Neuronal stem cell (in vitro differentiated cells): ENCODE measurements at regions not wholly inside any gene's neighbourhood (a gene's known extent, or its start where the extent isn't known, plus 50 kb on each side); places are given as distances from the start of the nearest gene placed in this dataset.

Experiments used
- DNase-seq: peaks from one replicate; pipeline ENCODE4 v3.0.0-alpha.2; 2013; ENCODE audit warnings: low spot score
- H2AFZ ChIP-seq: one replicate; pipeline ENCODE4 v1.6.1; 2013; ENCODE audit warnings: mild to moderate bottlenecking, low read length, inconsistent platforms
- H2AK5ac ChIP-seq: 2 replicates; pipeline ENCODE4 v1.6.1; 2013; ENCODE audit warnings: low read depth, mild to moderate bottlenecking, inconsistent platforms, low read length, moderate library complexity, mixed read lengths
- H2BK120ac ChIP-seq: 2 replicates; pipeline ENCODE4 v1.6.1; 2013; ENCODE audit warnings: low read depth, mild to moderate bottlenecking, inconsistent platforms, low read length, moderate library complexity, mixed read lengths
- H2BK12ac ChIP-seq: one replicate; pipeline ENCODE4 v1.6.1; 2013; ENCODE audit warnings: low read length, inconsistent platforms
- H2BK15ac ChIP-seq: 2 replicates; pipeline ENCODE4 v1.6.1; 2013; ENCODE audit warnings: mild to moderate bottlenecking, low read length, inconsistent platforms, mixed read lengths
- H2BK5ac ChIP-seq: one replicate; pipeline ENCODE4 v1.6.1; 2013; ENCODE audit warnings: inconsistent platforms, mild to moderate bottlenecking, low read length, moderate library complexity
- H3K14ac ChIP-seq: one replicate; pipeline ENCODE4 v1.6.1; 2013; ENCODE audit warnings: low read length, inconsistent platforms
- H3K18ac ChIP-seq: 2 replicates; pipeline ENCODE4 v1.6.1; 2013; ENCODE audit warnings: low read length, inconsistent platforms
- H3K23ac ChIP-seq: 2 replicates; pipeline ENCODE4 v1.6.1; 2013; ENCODE audit warnings: low read depth, mild to moderate bottlenecking, mixed read lengths, low read length, inconsistent platforms; ENCODE audit not compliant: poor library complexity
- H3K27ac ChIP-seq: replicated peaks from 3 replicates; pipeline ENCODE4 v1.5.1; 2013; ENCODE audit warnings: low read length, inconsistent platforms
- H3K27me3 ChIP-seq, 3 experiments: 2 replicates each; pipeline ENCODE4 v1.6.1; 2013; ENCODE audit warnings: low read length in 3 of 3, mild to moderate bottlenecking in 2 of 3, inconsistent platforms in 1 of 3, low read depth in 1 of 3, mixed read lengths in 1 of 3, moderate library complexity in 1 of 3; ENCODE audit not compliant: control insufficient read depth in 3 of 3, insufficient read depth in 3 of 3
- H3K36me3 ChIP-seq, 2 donors: replicated peaks in 1 of 2; 2 replicates each; pipeline ENCODE4 v1.6.1; 2013; ENCODE audit warnings: low read length in 2 of 2; ENCODE audit not compliant: control insufficient read depth in 2 of 2, insufficient read depth in 2 of 2
- H3K4ac ChIP-seq: 2 replicates; pipeline ENCODE4 v1.6.1; 2013; ENCODE audit warnings: inconsistent platforms, mild to moderate bottlenecking, low read length, moderate library complexity
- H3K4me1 ChIP-seq, 2 donors: 1 replicate in 1 of 2; 2 replicates in 1 of 2; pipeline ENCODE4 v1.6.1; 2013; ENCODE audit warnings: low read length in 2 of 2, low read depth in 1 of 2; ENCODE audit not compliant: control insufficient read depth in 2 of 2, insufficient read depth in 1 of 2
- H3K4me2 ChIP-seq: one replicate; pipeline ENCODE4 v1.6.1; 2013; ENCODE audit warnings: mild to moderate bottlenecking, low read length, inconsistent platforms; ENCODE audit not compliant: insufficient read depth, poor library complexity, severe bottlenecking
- H3K4me3 ChIP-seq, 2 donors: 2 replicates each; pipeline ENCODE4 v1.5.1; 2013; ENCODE audit warnings: low read length in 2 of 2, mild to moderate bottlenecking in 2 of 2, inconsistent platforms in 1 of 2, moderate library complexity in 1 of 2
- H3K79me1 ChIP-seq: one replicate; pipeline ENCODE4 v1.6.1; 2013; ENCODE audit warnings: low read depth, mild to moderate bottlenecking, inconsistent platforms, low read length, moderate library complexity
- H3K9ac ChIP-seq: one replicate; pipeline ENCODE4 v1.6.1; 2013; ENCODE audit warnings: mild to moderate bottlenecking, low read depth, low read length, inconsistent platforms; ENCODE audit not compliant: poor library complexity
- H3K9me3 ChIP-seq, 2 donors: replicated peaks in 1 of 2; 2 replicates each; pipeline versions ENCODE3 to v1.6.1; 2013; ENCODE audit warnings: low read length in 2 of 2, mild to moderate bottlenecking in 2 of 2, inconsistent platforms in 1 of 2, low read depth in 1 of 2, mixed read lengths in 1 of 2, moderate library complexity in 1 of 2; ENCODE audit not compliant: control insufficient read depth in 2 of 2, insufficient read depth in 1 of 2
- H4K8ac ChIP-seq: one replicate; pipeline ENCODE4 v1.6.1; 2013; ENCODE audit warnings: low read depth, mild to moderate bottlenecking, inconsistent platforms, low read length, moderate library complexity
- H4K91ac ChIP-seq: one replicate; pipeline ENCODE4 v1.6.1; 2013; ENCODE audit warnings: low read length, low read depth, mild to moderate bottlenecking, inconsistent platforms; ENCODE audit not compliant: poor library complexity
- WGBS, 2 donors: extraction: QIAGEN DNeasy Blood & Tissue Kit; methylation state at CpG; one replicate each; pipeline ENCODE4 v1.1.7; 2013; ENCODE audit warnings: missing lambda C conversion rate in 2 of 2, mixed read lengths in 1 of 2; ENCODE audit not compliant: insufficient read length in 2 of 2, insufficient replicate concordance in 1 of 2; ENCODE audit errors: extremely low coverage in 2 of 2; 5-methylcytosine and 5-hydroxymethylcytosine counted together

DNA sequence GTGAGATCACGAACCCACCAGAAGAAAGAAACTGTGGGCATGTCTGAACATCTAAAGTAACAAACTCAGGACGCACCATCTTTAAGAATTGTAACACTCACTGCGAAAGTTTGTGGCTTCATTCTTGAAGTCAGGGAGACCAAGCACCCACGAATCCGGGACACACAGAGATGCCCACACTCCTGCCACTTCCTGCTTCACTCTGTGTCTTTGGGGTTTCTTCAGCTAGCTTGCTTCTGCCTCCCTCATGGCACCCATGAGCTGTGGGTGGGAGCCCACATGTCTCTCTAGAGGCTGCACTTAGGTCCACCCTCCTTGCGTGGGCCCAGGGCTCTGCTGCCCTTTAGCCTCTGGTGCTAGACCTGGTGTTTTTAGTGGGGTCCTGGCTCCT, 61.2 kb upstream of the CNOT6 start:
- WGBS, 2 donors, result no CpG with 5 or more reads among the region's 6 CpGs
- peaks cover 4 to 5% of the 10 kb centered on the region in 2 donors for H3K9me3 ChIP-seq

DNA sequence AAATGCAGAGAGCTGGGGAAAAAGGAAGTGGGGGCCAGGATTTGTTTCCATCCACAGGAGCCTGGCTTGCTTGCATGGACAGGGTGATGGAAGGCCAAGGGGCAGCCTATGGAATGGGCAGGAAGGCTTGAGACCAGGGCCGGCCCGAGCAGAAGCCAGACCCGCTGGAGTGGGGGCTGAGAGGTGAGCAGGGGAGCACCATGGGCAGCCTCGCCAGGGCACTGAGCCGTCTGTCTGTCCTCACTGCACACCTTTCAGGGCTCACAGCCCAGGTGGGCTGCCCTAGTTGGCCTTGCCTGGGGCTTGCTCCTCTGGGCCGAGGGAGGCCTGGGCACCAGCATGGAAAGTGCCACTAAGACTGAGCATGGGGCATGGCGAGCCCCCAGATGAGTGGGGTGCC, 58.6 kb upstream of the CNOT6 start:
- H3K27ac ChIP-seq, result no peak overlapping the region
- H3K4me2 ChIP-seq, result no peak overlapping the region
- no peak overlapping the region for H3K9ac ChIP-seq
- no peak for DNase-seq
- no peak overlapping the region for H2BK120ac ChIP-seq
- H3K23ac ChIP-seq, result no peak overlapping the region
- peak overlapping the region; percentile 60 for H3K14ac ChIP-seq
- peaks cover 4 to 5% of the 10 kb centered on the region in 2 donors for H3K9me3 ChIP-seq
- H3K79me1 ChIP-seq, result no peaks in the 10 kb centered on the region
- no CpG with 5 or more reads among the region's 7 CpGs for WGBS, 2 donors
- no peaks in the 10 kb centered on the region for H3K36me3 ChIP-seq
- no peak overlapping the region for H3K4me3 ChIP-seq
- H2AK5ac ChIP-seq, result no peak overlapping the region
- H4K8ac ChIP-seq, result no peak overlapping the region
- no peak overlapping the region for H2BK12ac ChIP-seq
- H4K91ac ChIP-seq, result no peak overlapping the region
- no peak overlapping the region for H3K4ac ChIP-seq
- H3K27me3 ChIP-seq, result peaks cover 0 to 6% (median 0%) of the 10 kb centered on the region in 3 experiments
- H3K18ac ChIP-seq, result peak overlapping the region; percentile 32
- H2AFZ ChIP-seq, result no peak overlapping the region
- H3K4me1 ChIP-seq, result peaks cover 0 to 3% of the 10 kb centered on the region in 2 donors
- H2BK5ac ChIP-seq, result no peak overlapping the region
- H2BK15ac ChIP-seq, result peak overlapping the region; percentile 12

More for the DNA sequence above, 61.2 kb upstream of the CNOT6 start:
- Histone ChIP-seq H3K18ac (peak overlapping the region; percentile 12), H2AFZ (no peak overlapping the region), H4K8ac (no peak overlapping the region), H3K4ac (no peak overlapping the region), H3K4me1 (no peaks in the 10 kb centered on the region), H3K9ac (no peak overlapping the region), H2BK120ac (no peak overlapping the region), H3K79me1 (no peaks in the 10 kb centered on the region), H2BK12ac (no peak overlapping the region), H3K4me3 (no peak overlapping the region), H4K91ac (no peak overlapping the region), H3K36me3 (no peaks in the 10 kb centered on the region), H2AK5ac (peak overlapping the region; percentile 81), H3K14ac (no peak overlapping the region), H3K27ac (no peak overlapping the region), H3K27me3 (no peaks in the 10 kb centered on the region), H3K4me2 (no peak overlapping the region), H2BK15ac (no peak overlapping the region), H3K23ac (no peak overlapping the region), H2BK5ac (no peak overlapping the region)
- DNase-seq, result no peak

DNA sequence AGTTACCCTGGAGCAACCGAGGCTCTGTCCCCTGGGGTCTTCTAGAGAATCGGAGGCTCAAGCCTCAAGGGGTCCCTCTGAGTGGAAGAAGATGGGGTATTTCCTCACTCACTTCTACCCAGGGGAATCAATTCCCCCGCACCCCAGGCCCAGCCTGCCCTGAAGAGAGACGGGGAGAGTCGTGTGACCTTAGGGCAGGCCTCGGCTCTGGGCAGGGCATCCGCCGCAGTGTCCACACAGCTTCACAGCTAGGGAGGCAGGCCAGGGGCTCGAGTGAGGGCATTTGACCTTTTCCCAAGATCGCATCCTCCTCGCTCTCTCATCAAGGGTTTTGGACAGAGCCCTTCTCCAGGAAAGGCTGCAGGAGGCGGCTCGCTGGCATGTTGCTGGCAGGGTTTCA, 57.9 kb upstream of the CNOT6 start:
- H3K4me1 ChIP-seq, result peaks cover 0 to 3% of the 10 kb centered on the region in 2 donors
- no peak overlapping the region for H3K9ac ChIP-seq
- no peak overlapping the region for H3K18ac ChIP-seq
- no peak overlapping the region for H3K4me3 ChIP-seq
- peak overlapping the region; percentile 49 for H2BK15ac ChIP-seq
- no peak overlapping the region for H2BK5ac ChIP-seq
- H3K36me3 ChIP-seq, result no peaks in the 10 kb centered on the region
- H3K4me2 ChIP-seq, result no peak overlapping the region
- no peak overlapping the region for H2BK120ac ChIP-seq
- H2BK12ac ChIP-seq, result no peak overlapping the region
- no peak overlapping the region for H3K4ac ChIP-seq
- no peak overlapping the region for H3K27ac ChIP-seq
- no peak for DNase-seq
- no peaks in the 10 kb centered on the region for H3K79me1 ChIP-seq
- H2AFZ ChIP-seq, result no peak overlapping the region
- no peak overlapping the region for H3K14ac ChIP-seq
- no peak overlapping the region for H4K8ac ChIP-seq
- peaks cover 4 to 5% of the 10 kb centered on the region in 2 donors for H3K9me3 ChIP-seq
- peak overlapping the region; percentile 63 for H2AK5ac ChIP-seq
- H4K91ac ChIP-seq, result no peak overlapping the region
- WGBS, 2 donors, result no CpG with 5 or more reads among the region's 13 CpGs
- peaks cover 0 to 8% (median 0%) of the 10 kb centered on the region in 3 experiments for H3K27me3 ChIP-seq
- H3K23ac ChIP-seq, result peak overlapping the region; percentile 55

GRCh38 chr5:180436936-180437335, 57.2 kb upstream of the CNOT6 start:
- no peak for DNase-seq
- peak overlapping the region; percentile 63 for H2AK5ac ChIP-seq
- H3K4me2 ChIP-seq, result no peak overlapping the region
- peaks cover 0 to 8% (median 0%) of the 10 kb centered on the region in 3 experiments for H3K27me3 ChIP-seq
- H3K4ac ChIP-seq, result no peak overlapping the region
- H2BK12ac ChIP-seq, result no peak overlapping the region
- H4K91ac ChIP-seq, result no peak overlapping the region
- no peak overlapping the region for H2AFZ ChIP-seq
- no peak overlapping the region for H4K8ac ChIP-seq
- H3K27ac ChIP-seq, result no peak overlapping the region
- no peaks in the 10 kb centered on the region for H3K79me1 ChIP-seq
- H3K23ac ChIP-seq, result no peak overlapping the region
- no CpG with 5 or more reads among the region's 6 CpGs for WGBS, 2 donors
- no peak overlapping the region for H2BK15ac ChIP-seq
- no peak overlapping the region for H2BK120ac ChIP-seq
- no peak overlapping the region for H3K9ac ChIP-seq
- H3K36me3 ChIP-seq, result no peaks in the 10 kb centered on the region
- H3K4me1 ChIP-seq, result peaks cover 0 to 3% of the 10 kb centered on the region in 2 donors
- peak overlapping the region; percentile 53 for H2BK5ac ChIP-seq
- H3K9me3 ChIP-seq, result peaks cover 0 to 2% of the 10 kb centered on the region in 2 donors
- H3K4me3 ChIP-seq, result no peak overlapping the region
- no peak overlapping the region for H3K18ac ChIP-seq
- H3K14ac ChIP-seq, result no peak overlapping the region
